Activated CD4-positive, alpha-beta T cell treated with anti-CD3 and anti-CD28 coated beads for 24 hours (primary cell): ENCODE measurements at regions not wholly inside any gene's neighbourhood (a gene's known extent, or its start where the extent isn't known, plus 50 kb on each side); places are given as distances from the start of the nearest gene placed in this dataset.

Experiments
- DNase-seq, 2 donors: peaks; one replicate each; pipeline ENCODE4 v3.0.0-alpha.2; 2020; ENCODE audit warnings: low read depth in 2 of 2

DNA sequence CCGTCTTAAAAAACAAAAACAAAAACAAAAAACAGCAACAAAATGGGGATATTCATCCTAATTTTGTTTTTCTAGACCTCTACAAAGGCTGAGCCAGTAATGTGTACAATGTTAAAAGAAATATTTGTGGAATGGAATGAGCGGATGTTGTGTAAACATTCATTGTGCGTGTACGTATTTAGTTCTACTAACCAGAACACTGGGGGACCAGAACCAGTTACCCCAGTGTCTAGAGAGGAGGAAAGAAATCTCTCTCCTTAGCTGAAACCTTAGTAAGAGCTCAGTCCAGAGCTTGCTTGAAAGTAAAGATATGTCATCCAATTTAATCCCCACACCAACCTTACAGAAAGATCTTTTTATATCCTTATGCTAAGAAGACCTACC is 106.7 kb upstream of the CPEB4 start:
- DNase-seq: no peak

DNA sequence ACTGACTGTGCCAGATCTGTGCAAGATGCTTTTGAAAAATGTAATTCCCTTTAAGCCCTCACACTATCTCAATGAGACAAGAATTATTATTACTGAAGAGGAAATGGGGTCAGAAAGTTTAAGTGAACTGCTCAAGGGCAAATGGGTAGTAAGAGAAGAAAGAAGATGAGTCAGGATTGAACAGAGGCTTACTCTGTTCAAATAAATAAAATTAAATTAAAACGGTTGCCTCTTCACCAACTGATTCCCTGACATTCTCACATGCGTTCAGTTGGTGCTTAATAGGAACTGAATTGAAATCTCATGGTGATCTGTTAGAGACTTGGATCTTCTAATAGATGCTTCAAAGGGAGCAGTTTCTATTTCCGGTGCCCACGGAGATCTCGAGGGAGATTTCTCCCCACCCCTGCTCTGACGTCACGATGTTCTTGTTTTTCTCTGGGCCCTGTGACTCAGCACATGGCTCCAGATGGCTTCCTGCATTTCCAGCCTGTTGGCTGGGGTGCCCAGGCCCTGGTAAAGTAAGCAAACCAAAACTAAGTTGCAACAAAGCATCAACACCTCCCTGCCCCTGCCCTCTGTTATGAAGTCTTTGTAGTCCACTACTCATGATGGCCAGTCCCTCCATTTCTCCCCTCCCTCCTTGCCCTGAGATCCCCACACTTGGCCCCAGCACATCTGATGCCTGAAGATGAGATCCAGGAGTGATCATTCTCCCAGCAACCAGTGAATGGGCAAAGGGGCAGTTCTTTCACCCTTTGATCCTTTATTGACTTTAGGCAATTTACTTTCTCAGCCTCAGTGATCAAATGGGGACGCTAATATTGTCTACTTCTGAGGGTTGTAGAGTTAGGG is 106.1 kb upstream of the CPEB4 start:
- peak; percentile 34 to 37 for DNase-seq

DNA sequence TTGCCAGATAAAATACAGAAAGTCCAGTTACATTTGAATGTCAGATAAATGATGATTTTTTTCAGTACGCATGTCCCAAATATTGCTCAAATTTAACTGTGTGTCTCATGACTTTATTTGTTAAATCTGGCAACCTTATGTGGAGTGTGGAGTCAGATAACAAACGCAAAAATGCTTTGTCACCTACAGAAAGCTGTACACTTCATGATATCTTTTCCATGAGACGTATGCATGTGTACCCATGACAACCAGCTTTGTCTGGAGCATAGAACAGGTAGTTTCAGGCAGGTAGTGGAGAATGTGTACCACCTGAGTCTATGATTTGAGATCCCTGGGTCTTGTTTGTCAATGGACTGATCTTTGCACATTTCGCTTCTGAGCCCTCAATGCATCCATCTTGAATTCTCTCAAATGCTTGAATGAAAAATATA is 105.5 kb upstream of the CPEB4 start:
- DNase-seq: no peak

DNA sequence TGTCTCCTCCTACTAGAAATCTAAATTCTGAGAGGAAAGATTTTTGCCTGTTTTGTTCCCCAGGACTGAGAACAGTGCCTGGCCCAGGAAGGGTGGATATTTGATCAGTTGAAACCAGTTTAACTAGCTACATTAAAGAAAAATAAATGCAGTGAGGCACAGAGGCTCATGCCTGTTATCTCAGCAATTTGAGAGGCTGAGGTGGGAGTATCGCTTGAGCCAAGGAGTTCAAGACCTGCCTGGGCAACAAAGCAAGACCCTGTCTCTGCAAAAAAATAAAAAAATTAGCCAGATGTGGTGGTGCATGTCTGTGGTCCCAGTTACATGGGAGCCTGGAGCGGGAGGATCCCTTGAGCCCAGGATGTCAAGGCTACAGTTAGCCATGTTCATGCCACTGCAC is 104.8 kb upstream of the CPEB4 start:
- DNase-seq: no peak

DNA sequence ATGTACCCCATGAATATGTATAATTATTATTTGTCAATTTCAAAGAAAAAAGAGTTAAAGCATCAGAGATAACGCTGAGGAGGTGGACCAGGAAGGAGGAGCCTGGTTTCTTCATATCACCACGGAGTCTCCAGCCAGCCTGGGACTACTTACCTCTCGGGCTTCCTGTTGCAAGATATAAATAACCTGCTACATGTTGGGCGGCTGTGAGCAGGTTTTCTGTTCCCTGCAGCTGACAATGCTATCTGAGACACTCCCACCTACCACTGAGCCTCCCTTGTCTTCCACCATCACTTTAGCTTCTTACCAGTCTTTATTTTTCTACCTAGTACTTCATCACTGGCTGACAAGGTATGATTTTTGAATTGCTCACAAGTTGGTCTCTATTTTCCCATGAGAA is 102.7 kb upstream of the CPEB4 start:
- no peak for DNase-seq

DNA sequence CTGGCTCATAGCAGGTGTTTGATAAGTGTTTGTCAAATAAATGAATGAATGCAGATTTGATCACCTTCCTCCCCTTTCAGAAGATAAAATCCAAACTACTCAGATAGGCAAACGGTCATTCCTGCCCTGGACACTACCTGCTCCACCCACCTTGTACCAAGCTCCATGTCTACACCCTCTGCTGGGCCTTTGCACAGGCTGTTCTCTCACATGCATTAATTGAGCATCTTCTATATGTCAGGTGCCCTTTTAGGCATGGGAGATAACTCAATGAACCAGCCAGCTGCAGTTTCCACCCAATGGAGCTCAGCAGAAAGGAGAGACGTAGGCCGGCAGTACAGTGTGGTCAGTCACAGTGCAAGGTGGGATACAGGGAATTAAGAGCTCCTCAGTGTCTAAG is 102.3 kb upstream of the CPEB4 start:
- no peak for DNase-seq

DNA sequence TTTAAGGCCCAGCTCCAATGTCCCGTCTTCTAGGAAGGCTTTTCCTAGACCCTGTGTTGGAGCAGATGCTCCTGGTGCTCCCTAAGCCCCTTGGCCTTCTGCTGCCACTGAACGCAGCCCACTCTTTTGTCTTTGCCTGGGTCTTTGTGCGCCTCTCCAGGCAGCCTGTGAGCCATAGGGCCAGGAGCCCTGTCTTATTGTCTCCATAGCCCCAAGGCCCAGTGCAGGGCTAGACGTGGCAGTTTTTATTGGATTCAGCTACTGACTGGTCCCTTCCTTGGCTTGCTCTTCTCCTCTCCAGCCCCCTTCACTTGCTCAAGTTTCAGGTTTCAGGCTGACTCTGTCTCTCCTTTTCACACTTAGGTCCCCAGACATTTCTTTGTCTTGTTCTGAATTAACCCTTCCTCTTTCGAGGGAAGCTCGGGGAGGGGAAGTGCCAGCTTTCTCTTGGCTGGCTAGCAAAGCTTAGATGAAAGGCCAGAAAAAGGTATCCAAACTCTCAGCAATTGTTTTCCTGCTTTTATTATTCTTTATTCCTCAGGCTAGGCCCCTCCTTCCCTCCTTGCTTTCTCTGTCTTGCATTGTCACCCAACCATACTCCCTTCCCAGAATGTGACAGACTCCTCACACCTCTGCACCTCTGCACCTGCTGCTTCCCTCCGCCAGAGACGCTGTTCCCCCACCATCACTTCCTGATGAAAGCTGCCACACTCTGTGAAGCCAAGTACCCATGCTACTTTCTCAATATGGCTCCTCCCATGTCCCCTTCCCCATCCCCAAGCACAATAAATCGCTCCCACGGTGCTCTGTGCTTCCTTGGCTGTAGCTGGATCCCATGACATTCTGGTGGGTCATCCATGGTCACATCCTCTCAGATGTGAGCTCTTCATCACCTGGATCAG is 101.6 kb upstream of the CPEB4 start:
- no peak for DNase-seq

DNA sequence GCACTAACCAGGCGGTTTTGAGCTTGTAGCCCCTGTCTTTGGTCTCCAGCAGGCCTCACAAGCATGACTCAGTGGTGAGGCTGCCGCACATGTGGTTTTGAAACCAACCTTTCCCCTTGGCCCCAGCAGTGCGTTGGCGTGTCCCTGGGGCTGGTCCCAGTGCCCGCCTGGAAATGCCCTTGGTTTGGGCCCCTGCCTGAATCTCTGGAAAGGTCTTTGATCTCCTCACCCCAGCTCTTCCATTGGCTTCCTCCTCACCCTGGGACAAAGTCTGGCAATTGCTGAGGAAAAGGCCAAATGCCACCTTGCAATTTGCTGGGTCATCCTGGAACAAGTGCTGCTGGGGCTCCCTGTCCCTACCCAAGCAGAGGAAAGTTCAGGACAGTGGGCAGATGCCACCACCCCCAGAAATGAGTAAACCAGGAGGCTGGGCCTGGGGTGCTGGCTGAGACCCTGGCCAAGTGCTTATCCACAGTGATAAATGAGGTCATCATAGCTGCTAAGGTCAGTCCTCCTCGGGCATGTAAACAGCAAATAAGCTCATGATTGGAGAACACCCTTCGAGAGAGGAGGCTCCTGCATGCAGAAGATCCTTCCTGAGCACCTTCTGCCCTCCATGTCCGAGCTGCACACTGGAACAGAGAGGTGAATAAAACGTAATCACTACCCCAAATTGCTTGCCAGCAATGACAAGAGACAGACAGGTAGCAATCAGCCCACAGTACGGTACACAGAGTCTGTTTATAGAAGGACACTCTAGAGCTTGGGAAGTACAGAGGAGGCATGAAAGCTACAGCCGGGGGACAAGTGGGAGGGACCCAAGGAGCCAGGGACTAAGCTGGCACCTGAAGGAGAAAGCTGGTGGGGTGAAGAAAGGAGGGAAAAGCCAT is 98.9 kb upstream of the CPEB4 start:
- DNase-seq: no peak

DNA sequence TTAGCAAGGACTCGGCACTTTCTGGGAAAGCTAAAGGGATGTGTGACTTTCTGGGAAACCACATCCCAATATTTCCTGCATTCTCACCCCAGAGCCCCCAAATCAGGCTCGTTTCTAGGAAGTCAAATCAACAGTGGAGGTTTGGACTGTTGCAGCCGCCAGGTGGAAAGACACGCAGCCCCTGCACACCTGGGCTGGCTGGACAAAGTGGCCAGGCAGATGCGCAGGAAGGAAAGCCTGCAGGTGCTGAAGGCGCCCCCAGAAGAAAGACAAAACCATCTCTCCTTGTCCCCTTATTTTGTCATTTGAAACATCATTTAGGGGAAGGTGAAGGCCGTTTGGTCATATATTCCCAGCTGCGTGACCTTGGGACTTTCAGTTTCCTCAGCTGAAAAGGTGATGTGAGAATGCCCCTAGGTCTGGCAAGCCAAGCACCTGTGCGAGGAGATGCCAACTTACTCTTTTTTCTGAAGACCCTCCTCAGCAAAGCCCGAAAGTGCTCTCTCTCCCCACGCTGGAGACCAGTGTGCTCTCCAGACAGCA is 97.9 kb upstream of the CPEB4 start:
- DNase-seq: no peak

DNA sequence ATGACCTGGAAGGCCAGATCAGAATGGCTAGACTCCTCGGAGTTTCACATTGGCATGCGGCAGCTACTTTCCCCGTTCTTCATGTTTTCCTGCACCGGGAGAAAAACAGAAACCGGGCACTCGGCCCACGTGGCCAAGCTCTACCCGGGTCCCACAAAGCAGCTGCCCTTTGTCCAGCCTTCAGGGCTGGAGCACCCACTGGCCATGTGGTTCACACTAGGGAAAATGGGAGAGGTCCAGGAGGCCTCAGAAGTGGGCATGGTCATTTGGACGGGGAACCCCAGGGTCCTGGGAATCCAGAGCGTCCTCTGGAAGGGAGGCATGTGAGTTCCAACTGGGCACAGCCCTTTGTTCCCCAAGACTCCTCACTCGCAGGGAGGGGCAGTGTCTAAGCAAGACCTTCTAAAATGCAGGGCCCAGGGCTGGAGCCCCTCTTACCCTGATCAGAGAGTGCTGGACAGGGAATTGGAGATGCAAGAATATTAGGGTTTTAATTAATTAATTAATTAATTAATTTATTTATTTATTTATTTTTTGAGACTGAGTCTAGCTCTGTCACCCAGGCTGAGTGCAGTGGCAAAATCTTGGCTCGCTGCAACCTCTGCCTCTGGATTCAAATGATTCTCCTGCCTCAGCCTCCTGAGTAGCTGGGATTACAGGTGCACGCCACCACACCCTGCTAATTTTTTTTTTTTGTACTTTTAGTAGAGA is 97.2 kb upstream of the CPEB4 start:
- DNase-seq: no peak

DNA sequence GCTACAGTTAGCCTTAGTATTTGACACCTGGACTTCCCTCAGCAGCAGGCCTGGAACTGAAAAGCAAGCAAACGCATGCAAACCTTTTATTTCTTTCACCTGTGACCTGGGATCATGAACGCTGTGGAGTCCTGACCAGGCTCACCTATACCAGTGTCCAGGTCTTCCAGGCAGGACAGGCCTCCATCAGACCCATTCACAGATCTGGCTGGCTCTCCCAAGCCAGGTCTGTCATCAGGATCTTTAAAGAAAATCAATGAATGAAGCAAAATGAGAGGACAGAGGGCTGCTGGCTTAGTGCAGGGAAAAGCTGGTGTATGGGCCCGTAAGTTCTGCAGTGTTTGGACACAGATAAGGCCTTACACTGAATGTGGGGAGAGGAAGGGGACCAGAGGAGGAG is 96.3 kb upstream of the CPEB4 start:
- DNase-seq: no peak

DNA sequence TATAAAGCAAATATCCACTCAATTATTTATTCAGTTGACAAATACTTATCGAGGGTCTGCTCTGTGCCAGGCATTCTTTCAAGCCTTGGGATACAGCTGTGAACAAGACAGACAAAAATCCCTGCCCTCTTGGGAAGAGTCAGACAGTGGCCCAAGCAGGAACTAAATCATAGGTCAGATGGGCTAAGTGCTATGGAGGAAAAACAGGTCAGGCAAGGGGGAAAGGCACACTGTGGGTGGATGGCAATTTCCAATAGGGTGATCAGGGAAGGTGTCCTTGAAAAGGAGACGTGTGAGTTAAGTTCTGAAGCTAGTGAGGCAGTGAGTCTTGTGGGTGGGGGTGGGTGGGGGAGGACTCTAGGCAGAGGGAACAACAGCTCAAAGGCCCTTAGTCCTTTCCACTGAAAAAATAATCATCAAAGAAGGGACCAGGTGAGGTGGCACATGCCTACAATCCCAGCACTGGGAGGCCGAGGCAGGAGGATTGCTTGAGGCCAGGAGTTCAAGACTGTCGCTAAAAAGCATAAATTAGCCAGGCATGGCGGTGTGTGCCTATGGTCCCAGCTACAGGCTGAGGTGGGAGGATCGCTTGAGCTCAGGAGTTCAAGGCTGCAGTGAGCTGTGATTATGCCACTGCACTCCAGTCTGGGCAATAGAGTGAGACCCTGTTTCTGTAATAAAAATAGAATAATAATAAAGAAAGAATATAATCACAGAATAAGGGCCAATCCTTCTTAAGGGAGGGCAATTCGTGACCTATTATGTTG is 95.2 kb upstream of the CPEB4 start:
- no peak for DNase-seq

DNA sequence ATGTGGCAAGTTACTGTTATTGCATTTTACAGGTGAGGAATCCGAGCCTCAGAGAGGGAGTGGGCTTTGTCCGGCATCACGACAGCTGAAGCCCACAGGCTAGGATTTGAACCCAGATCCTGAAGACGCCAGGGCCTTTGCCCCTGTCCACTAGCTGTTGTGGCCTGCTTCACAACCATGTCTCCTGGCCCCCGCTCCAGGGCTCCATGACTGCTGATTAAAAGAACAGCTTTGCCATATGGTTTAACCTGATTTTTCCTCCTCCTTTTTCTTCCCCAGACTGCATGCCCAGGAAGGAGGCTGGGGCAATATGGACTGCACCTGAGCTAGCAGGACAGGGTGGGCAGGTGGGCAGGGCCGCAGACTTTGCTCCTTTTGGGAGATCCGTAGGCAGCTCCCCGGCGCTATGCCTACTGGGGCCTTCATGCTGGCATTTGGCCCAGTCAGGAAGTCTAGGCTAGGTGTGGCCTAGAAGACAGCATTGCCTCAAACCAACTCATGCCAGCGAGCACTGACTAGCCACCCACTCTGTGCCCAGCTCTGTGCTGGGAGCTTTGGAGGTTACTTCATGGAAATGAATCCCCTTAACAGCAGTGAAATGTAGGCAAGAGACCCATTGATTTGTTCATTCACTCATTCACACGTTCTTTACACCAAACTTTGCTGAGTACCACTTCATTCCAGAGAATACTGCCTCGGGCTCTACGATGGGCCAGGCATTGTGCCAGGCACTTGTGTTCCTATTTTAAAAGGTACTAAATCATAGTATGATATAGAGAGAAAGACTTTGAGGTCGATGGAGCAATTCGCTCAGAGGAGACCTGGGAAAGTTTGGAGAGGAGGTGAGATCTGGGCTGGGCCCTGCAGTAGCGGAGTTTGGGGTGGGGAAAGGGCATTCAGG is 94.3 kb upstream of the CPEB4 start:
- DNase-seq: no peak

DNA sequence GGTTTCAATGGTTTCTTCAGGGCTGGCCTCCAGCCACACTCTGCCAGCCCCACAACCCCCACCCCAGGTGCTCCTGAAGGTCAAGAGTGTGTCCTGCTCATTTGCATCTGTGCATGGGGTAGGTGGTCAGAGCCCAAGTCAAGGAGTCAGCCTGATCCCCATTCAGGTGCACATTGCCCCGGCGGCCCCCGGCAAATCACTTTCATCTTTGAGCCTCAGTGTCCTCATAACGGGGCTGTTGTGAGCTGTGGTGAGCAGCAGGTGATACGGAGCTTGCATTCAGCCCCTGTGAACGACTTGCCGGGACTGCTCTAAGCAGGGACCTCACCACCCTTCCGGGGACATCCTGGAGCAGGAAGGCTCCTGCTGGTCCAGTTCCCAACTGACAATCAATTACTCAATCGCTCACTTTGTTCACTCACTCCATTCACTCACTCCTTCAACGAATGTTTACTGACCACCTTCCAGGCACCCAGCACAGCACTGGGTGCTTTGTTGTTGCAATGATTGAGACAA is 93.2 kb upstream of the CPEB4 start:
- DNase-seq: no peak

DNA sequence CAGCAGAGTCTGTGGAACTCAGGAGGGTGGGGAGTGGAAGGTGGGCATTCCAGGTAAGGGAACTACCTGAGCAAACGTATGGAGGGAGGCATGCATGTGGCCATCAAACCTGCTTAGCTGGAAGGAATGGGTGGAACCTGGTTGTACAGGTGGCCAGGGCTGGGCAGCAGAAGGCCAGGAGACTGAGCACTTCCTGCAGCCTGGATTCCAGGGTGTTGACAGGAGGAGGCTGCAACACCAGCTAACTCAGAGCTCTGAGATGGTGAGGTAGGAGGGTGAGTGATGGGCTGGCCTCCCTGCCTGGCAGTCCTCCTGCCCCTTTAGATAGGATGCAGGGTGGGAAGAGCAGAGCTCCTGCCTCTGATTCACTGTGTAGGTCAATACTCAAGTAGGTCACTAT is 92.5 kb upstream of the CPEB4 start:
- no peak for DNase-seq

DNA sequence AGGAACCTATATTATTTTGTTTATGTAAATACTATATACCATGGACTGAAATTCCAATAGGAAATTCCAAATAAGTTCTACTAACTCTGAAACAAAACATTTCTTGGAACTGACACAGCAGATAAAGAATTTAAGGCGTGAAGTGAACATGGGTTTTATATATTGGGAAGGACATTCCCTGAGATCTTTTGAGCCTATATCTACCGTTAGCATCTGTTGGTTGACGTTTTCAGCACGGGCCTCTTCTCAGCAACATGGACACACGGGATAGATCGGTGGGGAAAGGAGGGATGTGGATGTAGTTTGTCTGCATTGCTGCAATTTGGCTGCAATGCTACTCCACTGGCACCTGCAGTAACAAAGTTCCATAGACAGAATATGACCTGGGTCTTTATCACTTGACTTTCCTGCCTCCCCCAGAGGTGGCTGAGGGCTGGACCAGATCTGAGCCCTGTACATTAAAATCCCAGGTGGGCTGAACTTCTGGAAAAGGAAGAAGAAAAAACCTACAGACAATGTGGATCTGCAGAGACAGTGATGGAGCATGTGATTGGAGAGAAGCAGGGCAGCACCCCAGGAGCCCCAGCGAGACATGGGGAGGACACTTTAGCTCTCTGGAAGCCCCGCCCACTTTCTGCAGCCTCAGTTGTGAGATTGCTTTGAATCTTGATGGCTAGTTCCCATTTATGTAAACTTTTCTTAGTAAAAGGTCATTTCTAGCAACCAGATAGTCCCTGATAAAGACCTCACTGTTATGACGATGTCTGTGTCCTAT is 91.2 kb upstream of the CPEB4 start:
- DNase-seq: no peak

DNA sequence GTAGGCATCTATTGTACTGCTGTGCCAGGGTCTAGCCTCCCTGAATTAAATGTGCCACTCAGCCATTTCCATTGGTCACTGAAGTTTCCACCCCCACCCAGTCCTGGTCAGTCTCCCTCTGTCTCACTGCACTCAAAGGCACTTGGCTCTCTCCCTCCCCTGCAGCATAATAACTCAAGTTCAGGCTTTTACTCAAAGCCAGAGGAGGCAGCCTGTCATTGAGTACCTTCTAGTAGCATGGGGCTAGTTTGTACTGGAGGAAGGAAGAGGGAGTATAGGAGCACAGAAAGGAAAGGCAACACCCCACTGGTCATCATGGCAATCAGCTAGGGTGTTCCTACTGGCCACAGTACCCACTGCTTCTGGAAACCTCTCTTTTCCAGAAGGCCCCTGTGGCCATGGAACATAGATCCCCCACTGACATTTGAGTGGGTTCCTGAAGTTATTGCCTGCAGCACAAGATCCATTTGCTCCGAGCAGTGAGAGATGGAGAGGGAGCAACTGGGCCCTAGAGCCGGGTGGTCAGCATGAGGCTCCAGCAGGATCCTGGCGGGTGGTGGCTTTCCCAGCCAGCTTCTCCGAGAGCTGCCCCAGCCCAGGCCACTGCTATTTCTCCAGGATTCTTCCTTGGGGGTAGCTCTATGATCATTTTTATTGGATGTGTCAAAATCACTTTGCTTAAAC is 89.9 kb upstream of the CPEB4 start:
- no peak for DNase-seq

DNA sequence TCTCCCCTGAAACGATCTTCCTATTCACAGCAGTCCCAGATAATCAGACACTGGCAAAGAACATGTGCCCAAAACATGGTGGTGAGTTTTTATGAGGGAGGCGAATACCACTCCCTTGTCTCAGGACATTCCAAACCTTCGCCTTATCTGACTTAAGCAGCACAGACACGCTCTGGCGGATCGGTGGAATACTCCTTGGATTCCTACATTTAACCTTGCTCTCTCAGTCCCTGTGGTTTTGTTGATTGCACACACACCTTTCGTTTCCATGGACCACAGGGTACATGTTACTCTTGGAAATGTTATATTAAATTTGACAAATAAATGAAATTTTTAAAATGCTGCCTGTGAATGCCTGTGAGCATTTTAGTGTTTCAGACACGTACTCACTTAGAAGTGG is 87.8 kb upstream of the CPEB4 start:
- no peak for DNase-seq
